Upper lobe of left lung (tissue), 6 donors: ENCODE measurements at regions not wholly inside any gene's neighbourhood (a gene's known extent, or its start where the extent isn't known, plus 50 kb on each side); places are given as distances from the start of the nearest gene placed in this dataset.

Source experiments
- ATAC-seq, 2 donors: fragments of 200-7000 bp; cut with Tn5 transposase; one replicate each; pipeline ENCODE4 v1.9.1; 2022; ENCODE audit warnings: mild to moderate bottlenecking in 2 of 2, moderate library complexity in 2 of 2; ENCODE audit not compliant: low FRiP score in 2 of 2
- DNase-seq, 2 donors: peaks; one replicate each; pipeline ENCODE4 v3.0.0-alpha.2; 2019 to 2020
- H3K27ac ChIP-seq, 4 donors: fragments of 200-600 bp; sonication (generic); one replicate each; pipeline ENCODE4 v1.5.1; 2016 to 2019
- H3K27me3 ChIP-seq, 4 donors: fragments of 200-600 bp; sonication (generic); one replicate each; pipeline ENCODE4 v1.5.1; 2017 to 2019
- H3K36me3 ChIP-seq, 4 donors: fragments of 200-600 bp; sonication (generic); one replicate each; pipeline ENCODE4 v1.5.1; 2016 to 2019
- H3K4me1 ChIP-seq, 4 donors: fragments of 200-600 bp; sonication (generic); one replicate each; pipeline ENCODE4 v1.5.1; 2018 to 2019
- H3K4me3 ChIP-seq, 4 donors: fragments of 200-600 bp; sonication (generic); one replicate each; pipeline ENCODE4 v1.5.1; 2017 to 2019; ENCODE audit warnings: mild to moderate bottlenecking in 2 of 4, moderate library complexity in 1 of 4
- H3K9me3 ChIP-seq, 4 donors: fragments of 200-600 bp; sonication (generic); one replicate each; pipeline ENCODE4 v1.5.1; 2018 to 2019
- EP300 ChIP-seq, 4 donors: sonication (generic); formaldehyde crosslinking; IDR thresholded peaks; one replicate each; pipeline ENCODE4 v1.5.1; 2017; ENCODE audit warnings: antibody characterized with exemption in 4 of 4, control low read depth in 2 of 4
- POLR2A ChIP-seq, 4 donors: fragments of 450-650 bp; IDR thresholded peaks; one replicate each; pipeline ENCODE4 v1.5.1; 2016 to 2017; ENCODE audit warnings: antibody characterized with exemption in 4 of 4, mild to moderate bottlenecking in 2 of 4
- POLR2AphosphoS5 ChIP-seq, 2 donors: sonication (generic); formaldehyde crosslinking; IDR thresholded peaks; one replicate each; pipeline ENCODE4 v1.5.1; 2017; ENCODE audit warnings: antibody characterized with exemption in 2 of 2
- WGBS, 2 donors: methylation state at CpG; one replicate each; pipeline ENCODE4 v1.1.5; 2017 to 2018; 5-methylcytosine and 5-hydroxymethylcytosine counted together
- TF ChIP-seq, protein P1 (sequence below), 6 experiments: fragments of 450-650 bp in 4 of 6; fragments of 200-600 bp in 2 of 6; sonication (generic) in 2 of 6; IDR thresholded peaks; one replicate each; pipeline ENCODE4 v1.5.1; 2016 to 2019; ENCODE audit warnings: antibody characterized with exemption in 6 of 6
- donor health status: DM: no; HTN: no; CAD: no; lungs with moderate emphysema.
- donor health status: DM: no; HTN: yes; CAD: no; lungs with severe emphysema.

DNA sequence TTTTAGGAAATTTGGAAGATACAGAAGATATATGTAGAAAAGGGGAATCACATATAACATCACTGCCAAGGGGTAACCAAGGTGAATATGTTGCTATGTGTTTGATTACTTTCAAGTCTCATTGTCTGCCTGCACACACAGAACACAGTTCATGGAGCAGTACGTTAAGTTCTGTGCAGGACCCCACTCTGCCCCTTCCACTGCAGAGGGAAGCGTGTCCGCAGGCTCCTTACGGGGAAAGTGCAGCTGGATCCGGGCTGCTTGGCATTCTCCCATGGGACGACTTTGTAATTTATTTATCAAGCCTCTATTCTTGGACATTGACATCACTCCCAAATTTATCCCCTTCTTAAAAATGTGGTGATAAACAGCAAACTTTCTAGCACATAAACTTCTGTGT lies 226.8 kb downstream of the FOXL1 start:
- Histone ChIP-seq H3K4me3 (no peak overlapping the region), H3K27ac (no peak overlapping the region), H3K36me3 (no peaks in the 10 kb centered on the region), H3K4me1 (no peaks in the 10 kb centered on the region), H3K9me3 (no peaks in the 10 kb centered on the region), H3K27me3 (peaks cover 0 to 3% (median 0%) of the 10 kb centered on the region in 4 donors)
- 84 to 88% methylated on average over 6 of the region's 6 CpGs for WGBS, 2 donors
- TF ChIP-seq POLR2A (IDR thresholded peaks at IDR 0.05) (no peak), EP300 (IDR thresholded peaks at IDR 0.05) (no peak), POLR2AphosphoS5 (IDR thresholded peaks at IDR 0.05) (no peak)
- TF ChIP-seq, protein P1, sequence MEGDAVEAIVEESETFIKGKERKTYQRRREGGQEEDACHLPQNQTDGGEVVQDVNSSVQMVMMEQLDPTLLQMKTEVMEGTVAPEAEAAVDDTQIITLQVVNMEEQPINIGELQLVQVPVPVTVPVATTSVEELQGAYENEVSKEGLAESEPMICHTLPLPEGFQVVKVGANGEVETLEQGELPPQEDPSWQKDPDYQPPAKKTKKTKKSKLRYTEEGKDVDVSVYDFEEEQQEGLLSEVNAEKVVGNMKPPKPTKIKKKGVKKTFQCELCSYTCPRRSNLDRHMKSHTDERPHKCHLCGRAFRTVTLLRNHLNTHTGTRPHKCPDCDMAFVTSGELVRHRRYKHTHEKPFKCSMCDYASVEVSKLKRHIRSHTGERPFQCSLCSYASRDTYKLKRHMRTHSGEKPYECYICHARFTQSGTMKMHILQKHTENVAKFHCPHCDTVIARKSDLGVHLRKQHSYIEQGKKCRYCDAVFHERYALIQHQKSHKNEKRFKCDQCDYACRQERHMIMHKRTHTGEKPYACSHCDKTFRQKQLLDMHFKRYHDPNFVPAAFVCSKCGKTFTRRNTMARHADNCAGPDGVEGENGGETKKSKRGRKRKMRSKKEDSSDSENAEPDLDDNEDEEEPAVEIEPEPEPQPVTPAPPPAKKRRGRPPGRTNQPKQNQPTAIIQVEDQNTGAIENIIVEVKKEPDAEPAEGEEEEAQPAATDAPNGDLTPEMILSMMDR (IDR thresholded peaks at IDR 0.05): no peak
- no peak for DNase-seq
- ATAC-seq: no peak

DNA sequence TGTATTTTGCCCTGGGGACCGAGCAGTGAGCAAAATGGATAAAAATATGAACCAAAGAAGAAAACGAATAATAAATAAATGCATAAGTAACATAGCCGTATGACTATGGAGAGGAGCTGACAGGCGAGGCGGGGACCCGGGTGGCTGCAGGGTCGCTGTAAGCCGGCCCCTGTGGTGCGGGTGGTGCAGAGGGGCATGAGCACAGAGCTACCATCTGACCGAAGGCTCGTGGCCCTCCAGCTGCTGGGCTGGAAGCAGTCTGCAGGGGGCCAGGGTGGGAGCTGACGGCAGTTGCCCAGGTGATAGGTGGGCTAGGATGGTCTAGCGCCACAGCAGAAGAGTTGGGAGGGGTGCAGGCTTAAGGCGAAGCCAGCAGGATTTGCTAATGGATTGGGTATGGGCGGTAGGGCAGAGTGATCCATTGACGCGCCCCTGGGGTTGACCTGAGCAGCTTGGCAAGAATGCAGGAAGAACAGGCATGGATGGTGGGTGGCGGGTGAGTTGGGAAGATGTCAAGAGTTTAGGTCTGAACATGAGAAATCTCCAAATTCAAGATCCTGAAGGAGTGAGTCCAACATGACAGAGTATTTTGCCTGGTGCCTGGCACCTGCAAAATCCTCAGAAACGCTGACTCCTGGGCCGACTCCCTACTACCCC lies 228.0 kb downstream of the FOXL1 start:
- Histone ChIP-seq H3K27ac (no peak overlapping the region), H3K4me3 (no peak overlapping the region), H3K9me3 (no peaks in the 10 kb centered on the region), H3K36me3 (no peaks in the 10 kb centered on the region), H3K4me1 (no peaks in the 10 kb centered on the region), H3K27me3 (peaks cover 0 to 3% (median 0%) of the 10 kb centered on the region in 4 donors)
- peak in 1 of 2 donors; percentile 64 for DNase-seq
- 79 to 86% methylated on average over 20 of the region's 20 CpGs for WGBS, 2 donors
- TF ChIP-seq, protein P1 (IDR thresholded peaks at IDR 0.05): no peak
- no peak for TF ChIP-seq POLR2AphosphoS5 (IDR thresholded peaks at IDR 0.05)
- no peak for TF ChIP-seq POLR2A (IDR thresholded peaks at IDR 0.05)
- TF ChIP-seq EP300 (IDR thresholded peaks at IDR 0.05): no peak
- no peak for ATAC-seq

DNA sequence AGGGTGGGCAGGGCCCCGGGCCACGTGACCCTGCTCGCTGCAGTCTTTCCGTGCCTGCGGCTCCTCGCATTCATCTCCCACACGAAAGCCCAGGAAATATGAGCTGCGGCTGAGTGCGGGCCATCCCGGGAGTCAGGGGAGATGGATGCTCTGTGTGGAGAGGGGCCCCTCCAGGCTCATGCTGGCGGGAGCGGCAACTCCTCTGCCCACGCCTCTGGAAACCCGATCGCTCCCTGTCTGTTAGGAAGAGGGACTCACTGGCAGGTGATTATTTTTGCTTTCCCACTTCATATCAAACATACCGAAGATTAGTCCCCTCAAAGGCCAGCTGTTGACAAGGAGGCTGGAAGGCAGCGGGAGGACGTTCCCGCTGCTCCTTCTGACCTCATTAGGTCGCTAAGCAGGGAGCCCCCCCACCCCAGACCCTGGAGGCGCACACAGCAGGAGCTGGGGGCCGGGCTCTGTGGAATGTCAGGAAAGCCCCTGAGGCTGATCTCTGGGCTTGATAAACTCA lies 228.5 kb downstream of the FOXL1 start:
- no peak for ATAC-seq
- TF ChIP-seq POLR2A (IDR thresholded peaks at IDR 0.05) (no peak), EP300 (IDR thresholded peaks at IDR 0.05) (no peak), POLR2AphosphoS5 (IDR thresholded peaks at IDR 0.05) (no peak)
- TF ChIP-seq, protein P1 (IDR thresholded peaks at IDR 0.05): no peak
- Histone ChIP-seq H3K27me3 (peaks cover 0 to 3% (median 0%) of the 10 kb centered on the region in 4 donors), H3K9me3 (no peaks in the 10 kb centered on the region), H3K4me1 (no peaks in the 10 kb centered on the region), H3K36me3 (no peaks in the 10 kb centered on the region), H3K27ac (no peak overlapping the region), H3K4me3 (no peak overlapping the region)
- 43 to 44% methylated on average over 7 to 22 of the region's 22 CpGs for WGBS, 2 donors
- no peak for DNase-seq

DNA sequence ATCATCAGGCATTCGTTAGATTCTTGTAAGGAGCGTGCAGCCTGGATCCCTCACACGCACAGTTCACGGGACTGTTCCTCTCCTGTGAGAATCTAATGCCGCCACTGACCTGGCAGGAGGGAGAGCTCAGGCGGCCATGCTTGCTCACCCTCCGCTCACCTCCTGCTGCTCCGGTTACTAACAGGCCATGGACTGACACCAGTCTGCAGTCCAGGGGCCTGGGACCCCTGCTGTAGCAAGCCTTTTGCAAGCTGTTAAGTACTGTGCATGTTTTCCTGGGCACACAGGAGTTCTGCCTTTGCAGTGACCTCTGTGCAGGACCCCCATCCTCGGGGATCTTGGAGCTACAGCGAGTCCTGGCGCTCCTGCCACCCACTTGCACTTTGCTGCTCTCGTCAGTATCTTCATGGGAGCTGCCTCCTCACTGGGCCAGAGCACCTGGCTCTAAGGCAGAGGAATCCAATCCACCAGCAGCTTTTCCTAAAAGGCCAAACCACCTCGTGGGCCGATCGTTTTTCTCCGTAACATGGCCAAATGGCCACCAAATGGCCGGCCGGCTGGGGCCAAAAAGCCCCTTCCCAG lies 230.6 kb downstream of the FOXL1 start:
- 83% methylated on average over 16 to 18 of the region's 18 CpGs for WGBS, 2 donors
- DNase-seq: no peak

More for the DNA sequence above, 230.6 kb downstream of the FOXL1 start:
- Histone ChIP-seq H3K4me3 (no peak overlapping the region), H3K9me3 (no peaks in the 10 kb centered on the region), H3K27ac (no peak overlapping the region), H3K36me3 (no peaks in the 10 kb centered on the region), H3K4me1 (no peaks in the 10 kb centered on the region), H3K27me3 (peaks cover 0 to 3% (median 0%) of the 10 kb centered on the region in 4 donors)
- ATAC-seq: no peak
- TF ChIP-seq POLR2A (IDR thresholded peaks at IDR 0.05) (no peak), EP300 (IDR thresholded peaks at IDR 0.05) (no peak), POLR2AphosphoS5 (IDR thresholded peaks at IDR 0.05) (no peak)
- TF ChIP-seq, protein P1 (IDR thresholded peaks at IDR 0.05): no peak
